C4-2B (cell line): ENCODE measurements at regions not wholly inside any gene's neighbourhood (a gene's known extent, or its start where the extent isn't known, plus 50 kb on each side); places are given as distances from the start of the nearest gene placed in this dataset.

Experiments used
- H3K27ac ChIP-seq: fragments of 450-650 bp; 2 replicates; pipeline ENCODE4 v1.5.1; 2017
- CTCF ChIP-seq: fragments of 450-650 bp; conservative IDR thresholded peaks from 2 replicates; pipeline ENCODE4 v1.5.1; 2017; ENCODE audit warnings: mild to moderate bottlenecking
- ZFX ChIP-seq: fragments of 450-650 bp; IDR thresholded peaks from 2 replicates; pipeline ENCODE4 v1.6.1; 2017

GRCh38 chr18:27848336-27848735, 328.6 kb downstream of the CDH2 start:
- no peak for TF ChIP-seq ZFX
- no peak for TF ChIP-seq CTCF
- no peak overlapping the region for H3K27ac ChIP-seq

GRCh38 chr18:27847412-27847811, 329.5 kb downstream of the CDH2 start:
- H3K27ac ChIP-seq = no peak overlapping the region
- TF ChIP-seq ZFX (no peak), CTCF (no peak)

GRCh38 chr18:27845897-27846296, 331.0 kb downstream of the CDH2 start:
- H3K27ac ChIP-seq = no peak overlapping the region
- TF ChIP-seq ZFX (no peak), CTCF (no peak)

GRCh38 chr18:27843783-27844777, 332.9 kb downstream of the CDH2 start:
- H3K27ac ChIP-seq = no peak overlapping the region
- TF ChIP-seq CTCF (no peak), ZFX (no peak)

- TF ChIP-seq CTCF (no peak), ZFX (no peak)
- no peak overlapping the region for H3K27ac ChIP-seq
These were observed 337.8 kb downstream of the CDH2 start for GRCh38 chr18:27839141-27839540.

GRCh38 chr18:27838225-27838624, 338.7 kb downstream of the CDH2 start:
- H3K27ac ChIP-seq = no peak overlapping the region
- TF ChIP-seq ZFX (no peak), CTCF (no peak)

- H3K27ac ChIP-seq = no peak overlapping the region
- TF ChIP-seq CTCF (no peak), ZFX (no peak)
These were observed 350.8 kb downstream of the CDH2 start for GRCh38 chr18:27826101-27826500.
